Epidermal melanocyte (primary cell): ENCODE measurements at regions not wholly inside any gene's neighbourhood (a gene's known extent, or its start where the extent isn't known, plus 50 kb on each side); places are given as distances from the start of the nearest gene placed in this dataset.

ENCODE experiments used
- DNase-seq: peaks from one replicate; pipeline ENCODE4 v3.0.0; 2011; ENCODE audit warnings: low spot score; ENCODE audit not compliant: insufficient read length

DNA sequence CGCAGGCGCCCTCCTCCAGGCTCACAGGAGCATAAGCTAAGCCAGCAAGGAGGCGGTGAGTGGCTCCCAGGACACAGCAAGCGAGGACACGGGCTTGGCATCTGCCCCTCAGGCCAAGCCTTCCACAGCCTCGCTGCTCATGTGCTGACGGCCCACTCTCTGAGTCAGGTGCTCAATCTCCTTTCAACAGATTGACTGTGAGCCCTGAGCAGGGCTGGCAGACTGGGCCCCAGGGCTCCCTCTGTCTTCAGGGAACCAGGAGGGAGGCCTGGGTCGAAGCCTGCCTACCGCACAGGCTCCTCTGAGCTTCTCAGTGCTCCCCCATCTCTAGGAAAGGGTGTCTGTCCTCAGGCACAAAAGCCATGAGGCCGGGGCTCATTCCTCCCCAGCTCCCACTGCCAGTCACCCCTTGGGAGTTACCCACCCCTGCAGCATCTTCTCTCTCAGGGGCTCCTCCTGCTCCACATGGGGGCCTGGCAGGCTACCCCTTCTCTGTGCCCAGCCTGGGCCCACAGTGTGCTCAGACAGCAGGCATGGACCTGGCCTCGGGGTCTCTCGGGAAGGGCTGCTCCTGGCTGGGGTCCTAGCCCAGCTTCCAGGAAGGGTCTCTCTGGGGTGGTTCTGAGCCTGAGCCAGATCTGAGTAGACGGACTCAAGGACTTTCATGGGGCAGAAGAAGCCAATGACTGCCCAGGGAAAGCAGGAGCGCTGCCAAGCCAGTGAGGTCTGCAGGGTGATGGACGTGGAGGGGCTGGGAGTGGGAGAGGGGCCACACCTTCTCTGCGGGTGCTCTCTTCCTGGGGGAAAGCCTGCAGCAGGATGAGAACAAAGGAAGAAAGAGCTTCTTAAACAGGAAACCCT is 138.0 kb upstream of the GPC1 start:
- DNase-seq = no peak

DNA sequence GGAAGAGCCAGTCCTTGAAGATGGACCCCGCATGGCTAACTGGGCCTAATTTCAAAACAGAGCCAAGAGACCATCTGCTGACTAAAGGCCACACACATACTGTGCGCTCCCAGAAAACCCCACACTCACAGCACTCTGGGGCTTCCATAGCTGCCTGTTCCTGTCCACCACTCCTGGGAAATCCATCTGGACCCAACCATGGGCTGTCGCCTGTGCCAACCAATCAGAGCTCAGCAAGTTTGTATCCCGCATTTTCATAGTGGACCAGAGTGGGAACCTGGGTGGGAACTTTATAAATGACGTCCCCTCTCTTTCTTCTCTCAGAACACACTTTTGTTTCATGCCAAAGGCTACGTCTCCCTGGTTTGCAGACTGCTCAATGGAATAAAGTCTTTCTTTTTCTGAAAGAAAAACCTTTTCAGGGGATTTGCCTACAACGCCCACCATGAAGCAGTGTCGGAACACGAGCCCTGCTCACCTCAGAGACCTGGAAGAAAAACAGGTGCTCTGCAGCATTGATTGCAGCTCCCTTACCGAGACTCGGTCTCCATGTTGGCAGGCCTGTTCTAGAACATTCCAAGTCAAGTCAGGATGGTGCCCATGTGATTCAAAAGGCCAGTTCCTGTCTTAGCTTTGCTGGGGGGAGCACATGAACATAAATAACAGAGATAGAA is 137.2 kb upstream of the GPC1 start:
- no peak for DNase-seq

DNA sequence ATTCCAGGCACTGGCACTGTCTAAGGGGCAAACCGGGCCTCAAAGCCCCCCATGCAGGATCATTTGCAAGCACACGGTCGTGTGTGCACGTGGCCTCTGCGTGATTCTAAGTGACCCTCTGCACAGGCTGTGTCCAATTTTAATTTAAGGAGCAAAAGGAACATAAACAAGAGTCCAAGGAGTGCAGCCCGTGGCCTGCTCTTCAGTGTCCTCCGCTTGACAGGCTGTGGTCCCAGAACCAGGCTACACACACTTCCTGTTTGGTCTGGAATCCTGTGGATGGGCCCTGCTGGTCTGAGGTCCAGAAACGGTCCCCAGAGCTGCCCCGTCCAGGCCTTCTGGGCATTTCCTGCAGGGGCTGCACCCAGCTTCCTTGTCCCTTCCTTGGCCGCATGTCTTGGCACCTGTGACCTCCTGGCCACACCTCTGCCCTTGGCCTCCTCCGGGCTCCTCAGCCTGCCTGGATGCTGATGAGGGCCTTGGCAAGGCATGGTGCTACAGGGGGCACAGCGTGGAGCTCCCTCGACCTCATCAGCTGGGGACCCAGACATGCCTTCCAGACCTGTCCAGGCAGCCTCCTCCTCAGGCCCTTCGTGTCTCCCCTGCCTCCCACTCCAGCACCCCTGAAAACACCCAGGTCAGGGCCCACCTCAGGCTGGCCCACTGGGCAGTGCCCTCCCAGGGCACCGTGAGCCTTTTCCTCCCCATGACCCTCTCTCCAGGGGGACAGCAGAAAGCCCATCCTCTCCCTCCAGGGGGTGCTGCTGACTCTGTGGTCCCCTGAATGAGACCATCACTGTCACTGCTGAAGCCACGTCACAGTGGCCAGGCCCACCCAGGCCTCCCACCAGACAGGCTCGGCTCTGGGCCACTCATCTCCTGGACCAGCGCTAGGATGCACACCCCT is 136.4 kb upstream of the GPC1 start:
- DNase-seq = no peak

DNA sequence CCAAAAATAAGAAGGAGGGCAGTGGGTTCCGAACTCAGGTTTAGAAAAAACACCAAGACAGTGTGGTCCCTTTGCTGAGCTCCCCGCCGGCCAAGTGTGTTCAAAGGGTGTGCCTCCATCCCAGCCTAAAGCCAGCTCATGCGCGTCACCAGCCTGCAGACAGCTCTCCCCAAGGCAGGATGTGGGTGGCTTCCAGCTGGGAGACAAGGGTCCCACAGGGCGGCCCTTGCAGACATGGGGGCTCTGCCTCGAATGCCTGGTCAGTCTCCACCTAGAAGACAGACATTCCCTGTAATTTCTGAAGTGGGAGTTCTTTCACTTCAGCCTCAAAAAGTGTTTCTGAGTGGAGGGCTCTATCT is 135.8 kb upstream of the GPC1 start:
- no peak for DNase-seq

DNA sequence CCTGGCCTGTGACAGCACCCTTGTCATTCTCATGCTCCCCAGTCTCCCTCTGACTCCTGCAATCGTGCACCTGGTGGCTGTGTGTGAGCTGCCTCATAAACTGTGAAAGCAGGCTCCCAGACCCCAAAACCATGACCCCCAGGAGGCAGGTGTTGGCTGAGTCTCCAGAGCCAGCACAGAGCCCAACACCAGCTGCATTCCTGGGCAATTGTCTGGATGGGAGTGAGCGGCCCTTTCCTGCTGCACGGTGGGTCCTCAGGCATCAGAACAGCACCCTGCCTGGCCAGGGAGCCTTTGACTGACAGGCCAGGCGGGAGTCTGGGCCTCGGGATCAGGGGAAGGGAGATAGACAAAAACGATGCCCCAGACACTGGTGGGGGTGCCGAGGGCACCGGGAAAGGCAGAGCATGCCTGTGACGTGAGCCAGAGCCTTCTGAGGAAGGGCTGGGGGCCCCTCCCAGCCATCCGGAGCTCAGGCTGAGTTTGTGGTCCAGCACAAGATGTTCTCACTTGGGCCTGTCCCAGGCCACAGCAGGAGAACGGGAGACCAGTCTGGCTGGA is 135.1 kb upstream of the GPC1 start:
- no peak for DNase-seq

DNA sequence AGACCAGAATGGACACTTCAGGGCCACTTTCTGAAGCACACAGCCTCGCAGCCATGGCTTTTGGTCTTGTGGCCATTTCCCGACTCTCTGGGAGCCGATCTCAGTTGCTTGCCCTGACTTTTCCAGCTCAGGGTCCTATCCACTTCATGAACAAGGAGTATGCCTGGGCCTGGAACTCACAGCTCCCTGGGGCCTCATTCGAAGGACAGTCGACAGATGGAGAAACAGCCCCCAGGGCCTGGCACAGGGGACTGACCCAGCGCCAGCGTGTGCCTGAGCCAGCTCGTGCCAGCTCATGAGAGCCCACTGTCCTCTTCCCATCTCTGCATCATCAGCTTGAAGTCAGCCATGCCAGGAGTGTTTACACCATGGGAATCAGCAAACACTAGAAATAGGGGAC is 134.6 kb upstream of the GPC1 start:
- DNase-seq = no peak

DNA sequence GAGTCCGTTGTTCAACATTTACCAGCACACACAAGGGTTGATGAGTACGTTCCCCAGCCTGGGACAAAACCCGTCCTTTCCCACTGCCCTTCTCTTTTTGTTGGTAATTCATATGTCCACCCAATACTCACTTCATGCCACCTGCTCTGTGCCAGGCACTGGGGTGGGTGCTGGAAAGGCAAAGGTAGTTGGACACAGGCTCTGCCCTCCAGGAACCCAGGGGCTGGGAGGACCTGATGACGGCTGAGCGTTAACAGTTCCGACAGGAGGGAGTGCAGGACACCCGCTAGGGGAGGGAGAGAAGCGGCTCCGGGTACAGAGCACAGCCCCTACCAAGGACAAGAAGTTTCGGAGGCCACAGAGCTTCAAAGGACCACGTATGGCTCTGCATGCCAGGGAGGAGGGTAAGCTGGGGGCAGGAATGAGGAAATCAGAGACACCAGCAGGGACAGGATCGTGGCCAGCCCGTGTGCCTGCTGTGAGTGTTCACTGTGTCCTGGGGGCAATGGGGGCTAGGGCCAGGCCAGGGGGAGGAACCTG is 134.1 kb upstream of the GPC1 start:
- DNase-seq = no peak

DNA sequence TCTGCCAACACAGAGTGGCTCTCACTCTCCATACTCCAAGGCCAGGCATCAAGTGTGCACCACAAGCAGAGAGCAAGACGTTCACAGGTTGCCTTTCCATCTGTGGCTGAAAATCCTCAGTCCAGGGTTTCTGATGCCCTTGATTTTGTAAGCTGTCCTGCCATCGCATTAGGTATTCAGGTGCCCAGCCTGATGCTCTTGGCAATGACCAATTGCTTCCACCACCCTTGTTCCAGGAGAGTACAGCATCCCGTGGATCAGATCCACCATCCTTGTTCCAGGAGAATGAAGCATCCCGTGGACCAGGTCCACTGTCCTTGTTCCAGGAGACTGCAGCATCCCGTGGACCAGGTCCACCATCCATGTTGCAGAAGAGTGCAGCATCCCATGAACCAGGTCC is 133.4 kb upstream of the GPC1 start:
- DNase-seq = no peak

DNA sequence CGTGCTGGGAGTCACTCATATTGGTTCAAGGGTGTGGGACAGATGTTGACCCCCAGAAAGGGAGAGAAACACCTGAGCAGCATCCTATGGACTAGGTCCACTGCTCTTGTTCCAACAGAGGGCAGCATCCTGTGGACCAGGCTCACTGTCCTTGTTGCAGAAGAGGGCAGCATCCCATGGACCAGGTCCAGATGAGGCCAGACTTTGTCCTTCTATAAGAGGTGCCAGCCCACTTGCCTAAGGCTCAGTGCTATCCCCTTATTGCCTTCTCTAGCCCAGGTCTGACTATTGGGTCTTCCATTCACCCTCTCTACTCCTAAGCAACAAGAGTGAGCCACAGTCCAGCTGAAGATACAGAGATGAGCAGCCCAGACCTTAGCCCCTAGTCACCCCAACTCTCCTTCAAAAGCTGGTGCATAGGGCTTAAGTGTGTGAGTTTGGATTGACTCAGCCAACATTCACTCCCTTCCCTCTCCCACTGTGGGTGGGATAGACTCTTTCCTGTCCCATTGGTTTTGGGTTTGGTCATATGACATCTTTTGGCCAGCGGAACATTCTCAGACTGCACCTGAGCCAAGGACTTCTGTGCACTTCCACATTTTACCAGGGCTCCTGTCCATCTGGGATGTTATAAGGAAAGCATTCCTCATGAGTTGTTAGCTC is 132.4 kb upstream of the GPC1 start:
- no peak for DNase-seq

DNA sequence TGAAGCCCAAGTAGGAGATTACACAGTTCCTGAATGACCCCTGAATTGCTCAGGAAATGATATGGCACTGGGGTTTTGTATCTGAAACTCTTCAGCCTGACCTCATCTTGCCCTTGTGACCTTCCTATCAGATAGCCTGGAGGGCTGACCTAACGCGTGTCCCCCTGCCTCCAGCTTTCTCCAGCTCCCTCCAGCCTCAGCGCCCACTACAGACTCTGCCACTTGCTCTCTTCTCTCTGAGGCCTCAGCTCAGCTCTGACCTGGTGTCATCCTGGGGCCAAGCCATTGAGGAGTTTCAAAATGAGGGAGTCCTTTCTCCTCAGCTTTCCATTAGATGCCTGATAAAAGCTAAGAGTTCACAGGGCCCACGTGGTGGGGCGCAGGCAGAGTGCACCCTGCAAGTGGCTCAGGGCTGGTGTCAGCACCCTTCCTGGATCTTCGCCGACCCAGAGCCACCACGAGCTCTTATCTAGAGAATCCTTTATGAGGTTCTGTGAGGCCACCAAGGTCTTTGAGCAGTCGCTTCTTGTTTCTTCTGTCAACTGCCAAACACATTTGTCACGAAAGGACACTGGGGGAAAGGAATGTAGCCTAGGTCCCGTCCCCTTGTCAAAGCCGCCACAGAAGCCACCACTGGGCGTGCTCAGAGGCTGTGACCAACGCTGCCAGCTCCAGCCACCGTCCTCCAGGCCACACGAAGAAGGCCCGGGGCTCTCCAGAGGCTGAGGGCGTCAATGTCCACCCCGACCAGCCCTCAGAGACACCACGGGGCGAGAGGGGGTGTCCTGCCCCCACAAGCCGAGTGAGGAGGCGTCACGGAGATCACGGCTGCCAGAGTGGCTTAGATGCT is 131.3 kb upstream of the GPC1 start:
- DNase-seq = no peak

DNA sequence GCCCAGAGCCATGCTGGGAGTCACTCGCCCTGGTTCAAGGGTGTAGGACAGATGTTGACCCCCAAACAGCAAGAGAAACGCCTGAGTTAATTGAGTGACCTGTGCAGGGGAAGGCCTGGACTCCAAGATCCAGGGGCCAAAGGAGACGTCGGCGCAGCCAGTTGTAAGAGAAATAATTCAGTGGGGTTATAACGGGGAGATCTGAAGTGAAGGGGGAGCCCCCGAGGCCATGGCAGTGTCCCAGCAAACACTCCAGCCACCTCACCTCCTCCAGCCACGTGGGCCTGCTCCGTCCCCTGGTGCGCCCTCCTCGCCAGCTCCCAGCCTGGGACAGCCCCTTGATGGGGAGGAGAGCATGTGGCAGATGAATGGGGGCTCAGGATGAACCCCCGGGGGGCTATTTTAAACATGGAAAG is 130.7 kb upstream of the GPC1 start:
- DNase-seq = no peak

DNA sequence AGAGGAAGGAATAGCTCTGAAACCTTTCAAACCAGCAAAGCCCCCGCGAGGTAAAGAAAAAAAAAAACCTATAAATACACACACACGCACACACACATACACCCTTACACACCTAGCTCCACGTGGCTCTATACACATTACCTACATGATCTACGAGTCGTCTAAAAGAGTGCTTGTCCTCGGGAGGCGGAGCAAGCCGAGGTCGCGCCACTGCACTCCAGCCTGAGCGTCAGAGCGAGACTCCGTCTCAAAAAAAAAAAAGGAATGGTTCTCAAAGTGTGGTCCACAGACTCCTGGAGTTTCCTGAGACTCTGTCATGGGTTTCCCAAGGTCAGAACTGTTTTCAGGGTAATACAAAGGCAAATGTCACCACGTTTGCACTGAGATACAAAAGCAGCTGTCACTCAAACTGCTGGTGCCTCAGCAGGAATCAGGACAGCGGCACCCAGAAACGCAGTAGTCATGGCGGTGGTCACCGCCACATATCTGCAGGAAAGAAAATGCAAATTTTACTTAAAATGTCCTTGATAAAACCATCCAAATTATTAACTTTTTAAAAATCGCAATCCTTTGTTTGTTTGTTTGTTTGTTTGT is 130.0 kb upstream of the GPC1 start:
- DNase-seq = no peak

DNA sequence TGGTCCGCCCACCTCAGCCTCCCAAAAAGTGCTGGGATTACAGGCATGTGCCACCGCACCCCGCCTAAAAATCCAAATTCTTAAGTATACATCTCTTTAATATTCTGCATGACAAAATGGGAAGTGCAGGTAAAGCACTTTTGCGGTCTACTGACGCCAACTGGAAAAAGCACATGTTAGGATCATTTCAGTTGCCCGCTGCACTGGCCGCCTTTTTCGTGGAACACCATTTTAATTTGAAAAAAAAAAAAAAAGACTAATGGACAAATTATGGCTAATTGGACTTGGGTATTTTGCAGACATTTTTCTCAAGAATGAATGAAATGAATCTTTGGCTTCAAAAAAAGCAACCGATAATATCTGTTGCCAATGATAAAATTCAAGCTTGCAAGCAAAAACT is 129.3 kb upstream of the GPC1 start:
- DNase-seq = no peak

DNA sequence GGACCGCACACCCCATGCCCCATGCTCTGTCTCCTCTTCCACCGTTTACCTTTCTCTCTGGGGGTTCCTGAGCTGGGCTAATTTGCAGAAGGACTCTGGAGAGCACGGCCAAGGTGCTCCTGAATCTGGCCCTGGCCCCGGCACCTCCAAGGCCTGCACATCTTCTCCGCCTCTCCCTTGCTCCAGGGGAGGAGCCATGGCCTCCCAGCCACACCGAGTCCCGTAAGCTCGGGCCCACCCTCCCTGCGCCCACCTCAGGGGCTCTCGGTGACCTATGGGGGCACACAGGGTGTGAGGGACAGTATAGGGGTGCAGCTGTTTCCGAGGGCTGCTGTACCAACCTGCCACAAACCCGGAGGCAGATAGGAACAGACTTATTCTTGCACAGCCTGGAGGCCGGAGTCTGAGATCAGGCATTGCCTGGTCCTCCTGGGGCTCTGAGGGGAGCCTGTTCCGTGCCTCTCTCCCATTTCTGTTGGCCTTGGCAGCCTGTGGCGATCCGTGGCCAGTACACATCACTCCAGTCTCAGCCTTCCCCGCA is 127.3 kb upstream of the GPC1 start:
- no peak for DNase-seq

DNA sequence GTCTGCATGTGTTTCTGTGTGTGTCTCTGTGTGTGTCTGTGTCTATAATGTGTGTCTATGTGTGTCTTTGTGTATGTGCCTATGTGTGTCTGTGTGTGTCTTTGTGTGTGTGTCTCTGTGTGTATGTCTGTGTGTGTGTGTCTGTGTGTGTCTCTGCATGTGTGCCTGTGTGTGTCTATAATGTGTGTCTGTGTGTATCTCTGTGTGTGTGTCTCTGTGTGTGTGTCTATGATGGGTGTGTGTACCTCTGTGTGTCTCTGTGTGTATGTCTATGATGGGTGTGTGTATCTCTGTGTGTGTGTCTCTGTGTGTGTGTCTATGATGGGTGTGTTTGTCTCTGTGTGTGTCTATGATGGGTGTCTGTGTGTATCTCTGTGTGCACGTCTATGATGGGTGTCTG is 126.2 kb upstream of the GPC1 start:
- no peak for DNase-seq

DNA sequence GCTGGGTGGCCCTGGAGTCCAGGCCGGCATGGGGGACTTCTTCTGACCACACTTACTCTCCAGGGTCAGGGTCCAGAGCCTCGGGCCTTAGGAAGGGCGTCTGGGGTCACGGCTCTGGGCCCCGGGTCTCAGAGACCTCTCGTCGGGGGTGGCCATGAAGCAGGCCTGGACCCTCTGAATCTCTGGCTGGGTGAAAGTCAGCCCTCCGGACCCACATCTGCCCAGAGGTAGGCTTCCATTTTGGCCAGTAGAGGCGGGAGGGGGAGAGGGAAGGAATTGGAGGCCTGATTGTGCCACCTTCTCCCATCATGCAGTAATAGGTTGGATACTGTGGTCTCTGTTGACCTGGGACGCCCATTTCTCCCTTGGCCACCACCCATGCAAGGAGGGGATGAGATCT is 125.3 kb upstream of the GPC1 start:
- DNase-seq = no peak

DNA sequence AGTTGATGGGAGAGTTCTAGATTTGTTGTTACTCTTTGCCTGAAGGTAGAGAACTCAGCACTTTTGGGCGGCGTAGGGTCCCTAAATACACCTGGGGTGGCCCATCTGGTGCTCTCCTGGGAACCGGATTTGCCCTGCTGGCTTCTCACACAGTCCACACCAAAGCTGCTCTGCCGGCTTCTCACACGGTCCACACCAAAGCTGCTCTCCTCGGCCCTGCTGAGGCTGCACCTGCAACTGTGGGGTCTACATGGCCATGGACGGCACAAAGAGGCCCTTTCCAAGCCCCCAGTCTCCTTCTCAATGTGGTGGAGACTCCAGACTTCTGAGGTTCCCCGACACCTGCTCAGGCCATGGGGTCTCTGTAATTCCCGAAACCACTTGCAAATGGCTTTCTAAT is 124.8 kb upstream of the GPC1 start:
- DNase-seq = no peak

DNA sequence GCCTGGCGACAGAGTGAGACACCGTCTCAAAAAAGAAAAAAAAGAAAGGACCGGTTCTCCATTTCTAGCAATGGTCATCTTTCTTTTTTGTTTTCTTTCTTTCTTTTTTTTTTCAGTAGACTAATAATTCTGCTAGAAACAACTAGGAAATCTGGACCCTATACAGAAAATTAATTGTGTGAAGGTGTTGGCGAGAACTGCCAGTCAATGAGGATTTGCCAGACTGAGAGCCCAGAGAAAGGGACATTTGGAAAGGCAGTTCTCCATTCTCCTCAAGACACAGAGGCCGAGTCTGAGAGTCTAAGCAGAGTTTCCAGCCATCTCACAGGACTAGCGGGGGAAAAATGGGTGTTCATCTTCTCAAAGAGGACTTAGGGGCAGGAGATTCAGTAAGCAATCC is 123.6 kb upstream of the GPC1 start:
- no peak for DNase-seq

DNA sequence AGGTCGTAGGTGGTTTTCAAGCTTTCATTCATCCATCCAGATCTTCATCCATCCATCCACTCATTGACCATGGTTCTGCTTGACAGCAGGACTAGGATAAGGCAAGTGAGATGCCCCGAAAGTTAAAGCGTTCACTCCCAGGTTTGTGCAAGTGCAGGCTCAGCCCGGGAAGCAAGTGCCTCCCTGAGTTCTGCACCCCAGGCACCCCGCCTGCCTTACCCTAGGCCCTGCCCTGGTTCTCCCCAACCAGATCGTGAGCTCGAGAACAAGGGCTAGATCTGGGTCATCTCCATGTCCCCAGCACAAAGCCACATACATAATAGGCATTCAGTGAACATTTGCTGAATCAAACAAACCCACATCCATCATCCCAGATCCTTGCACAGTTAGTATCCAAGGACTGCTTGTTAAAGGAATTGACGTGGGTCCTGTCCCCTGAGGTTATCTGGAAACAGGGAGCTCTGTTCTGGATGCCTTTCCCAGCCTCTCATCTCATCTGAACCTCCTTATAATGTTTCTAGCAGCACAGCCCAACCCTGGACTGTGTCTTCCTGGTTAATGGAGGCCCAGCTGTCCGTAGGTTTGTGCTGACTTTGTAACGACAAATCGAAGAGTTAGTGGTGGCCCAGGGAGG is 116.1 kb upstream of the GPC1 start:
- no peak for DNase-seq
